Thyroid gland (tissue), 4 donors: ENCODE measurements at regions not wholly inside any gene's neighbourhood (a gene's known extent, or its start where the extent isn't known, plus 50 kb on each side); places are given as distances from the start of the nearest gene placed in this dataset.

Experiments
- POLR2A ChIP-seq, 2 donors: fragments of 450-650 bp; IDR thresholded peaks; one replicate each; pipeline ENCODE4 v1.6.1; 2017; ENCODE audit warnings: antibody characterized with exemption in 2 of 2, mild to moderate bottlenecking in 2 of 2, moderate library complexity in 1 of 2
- TF ChIP-seq, protein P1 (sequence below), 6 experiments: fragments of 200-600 bp in 3 of 6; fragments of 450-650 bp in 3 of 6; sonication (generic) in 3 of 6; IDR thresholded peaks; one replicate each; pipeline ENCODE4 v1.5.1; 2016 to 2019; ENCODE audit warnings: antibody characterized with exemption in 6 of 6, mild to moderate bottlenecking in 2 of 6, inconsistent platforms in 1 of 6, moderate library complexity in 1 of 6

GRCh38 chr4:100008048-100008447 is 58.0 kb upstream of the H2AZ1 start:
- TF ChIP-seq, protein P1, sequence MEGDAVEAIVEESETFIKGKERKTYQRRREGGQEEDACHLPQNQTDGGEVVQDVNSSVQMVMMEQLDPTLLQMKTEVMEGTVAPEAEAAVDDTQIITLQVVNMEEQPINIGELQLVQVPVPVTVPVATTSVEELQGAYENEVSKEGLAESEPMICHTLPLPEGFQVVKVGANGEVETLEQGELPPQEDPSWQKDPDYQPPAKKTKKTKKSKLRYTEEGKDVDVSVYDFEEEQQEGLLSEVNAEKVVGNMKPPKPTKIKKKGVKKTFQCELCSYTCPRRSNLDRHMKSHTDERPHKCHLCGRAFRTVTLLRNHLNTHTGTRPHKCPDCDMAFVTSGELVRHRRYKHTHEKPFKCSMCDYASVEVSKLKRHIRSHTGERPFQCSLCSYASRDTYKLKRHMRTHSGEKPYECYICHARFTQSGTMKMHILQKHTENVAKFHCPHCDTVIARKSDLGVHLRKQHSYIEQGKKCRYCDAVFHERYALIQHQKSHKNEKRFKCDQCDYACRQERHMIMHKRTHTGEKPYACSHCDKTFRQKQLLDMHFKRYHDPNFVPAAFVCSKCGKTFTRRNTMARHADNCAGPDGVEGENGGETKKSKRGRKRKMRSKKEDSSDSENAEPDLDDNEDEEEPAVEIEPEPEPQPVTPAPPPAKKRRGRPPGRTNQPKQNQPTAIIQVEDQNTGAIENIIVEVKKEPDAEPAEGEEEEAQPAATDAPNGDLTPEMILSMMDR (IDR thresholded peaks at IDR 0.05), result no peak
- no peak for TF ChIP-seq POLR2A (IDR thresholded peaks at IDR 0.05)
